ENCODE measurements at regions not wholly inside any gene's neighbourhood (a gene's known extent, or its start where the extent isn't known, plus 50 kb on each side); places are given as distances from the start of the nearest gene placed in this dataset.

- Histone ChIP-seq H3K9ac (ENCODE audit: low read length) (no peak overlapping the region), H3K4me3 (ENCODE audit: low read length) (no peak overlapping the region), H3K27me3 (ENCODE audit: control insufficient read depth, insufficient read depth, low read length) (no peaks in the 10 kb centered on the region), H3K36me3 (ENCODE audit: control insufficient read depth, insufficient read depth, low read length) (no peaks in the 10 kb centered on the region), H3K4me1 (ENCODE audit: control insufficient read depth, insufficient read depth, low read length) (no peaks in the 10 kb centered on the region), H3K9me3 (ENCODE audit: control insufficient read depth, low read length) (no peaks in the 10 kb centered on the region)
Observed at GRCh38 chr2:217163987-217164386, 304.1 kb upstream of the TNP1 start.

GRCh38 chr2:217162533-217162932 lies 302.7 kb upstream of the TNP1 start:
- Histone ChIP-seq H3K36me3 (ENCODE audit: control insufficient read depth, insufficient read depth, low read length) (no peaks in the 10 kb centered on the region), H3K9ac (ENCODE audit: low read length) (no peak overlapping the region), H3K4me1 (ENCODE audit: control insufficient read depth, insufficient read depth, low read length) (no peaks in the 10 kb centered on the region), H3K9me3 (ENCODE audit: control insufficient read depth, low read length) (no peaks in the 10 kb centered on the region), H3K4me3 (ENCODE audit: low read length) (no peak overlapping the region), H3K27me3 (ENCODE audit: control insufficient read depth, insufficient read depth, low read length) (no peaks in the 10 kb centered on the region)

- Histone ChIP-seq H3K9ac (ENCODE audit: low read length) (no peak overlapping the region), H3K36me3 (ENCODE audit: control insufficient read depth, insufficient read depth, low read length) (no peaks in the 10 kb centered on the region), H3K27me3 (ENCODE audit: control insufficient read depth, insufficient read depth, low read length) (no peaks in the 10 kb centered on the region), H3K4me3 (ENCODE audit: low read length) (no peak overlapping the region), H3K4me1 (ENCODE audit: control insufficient read depth, insufficient read depth, low read length) (no peaks in the 10 kb centered on the region), H3K9me3 (ENCODE audit: control insufficient read depth, low read length) (no peaks in the 10 kb centered on the region)
Observed at GRCh38 chr2:217160978-217161973, 301.4 kb upstream of the TNP1 start.

- H3K4me3 ChIP-seq (ENCODE audit: low read length) = no peak overlapping the region
- no peak overlapping the region for H3K9ac ChIP-seq (ENCODE audit: low read length)
- no peaks in the 10 kb centered on the region for H3K36me3 ChIP-seq (ENCODE audit: control insufficient read depth, insufficient read depth, low read length)
- H3K27me3 ChIP-seq (ENCODE audit: control insufficient read depth, insufficient read depth, low read length) = no peaks in the 10 kb centered on the region
- H3K4me1 ChIP-seq (ENCODE audit: control insufficient read depth, insufficient read depth, low read length) = no peaks in the 10 kb centered on the region
- no peaks in the 10 kb centered on the region for H3K9me3 ChIP-seq (ENCODE audit: control insufficient read depth, low read length)
Observed at GRCh38 chr2:217160103-217160743, 300.4 kb upstream of the TNP1 start.

- Histone ChIP-seq H3K4me3 (ENCODE audit: low read length) (no peak overlapping the region), H3K27me3 (ENCODE audit: control insufficient read depth, insufficient read depth, low read length) (no peaks in the 10 kb centered on the region), H3K9ac (ENCODE audit: low read length) (no peak overlapping the region), H3K36me3 (ENCODE audit: control insufficient read depth, insufficient read depth, low read length) (no peaks in the 10 kb centered on the region), H3K9me3 (ENCODE audit: control insufficient read depth, low read length) (no peaks in the 10 kb centered on the region), H3K4me1 (ENCODE audit: control insufficient read depth, insufficient read depth, low read length) (no peaks in the 10 kb centered on the region)
Observed at GRCh38 chr2:217158928-217159327, 299.1 kb upstream of the TNP1 start.

GRCh38 chr2:217157581-217157980 lies 297.7 kb upstream of the TNP1 start:
- Histone ChIP-seq H3K27me3 (ENCODE audit: control insufficient read depth, insufficient read depth, low read length) (no peaks in the 10 kb centered on the region), H3K36me3 (ENCODE audit: control insufficient read depth, insufficient read depth, low read length) (no peaks in the 10 kb centered on the region), H3K9ac (ENCODE audit: low read length) (no peak overlapping the region)

GRCh38 chr2:217156801-217157200 lies 296.9 kb upstream of the TNP1 start:
- Histone ChIP-seq H3K36me3 (ENCODE audit: control insufficient read depth, insufficient read depth, low read length) (no peaks in the 10 kb centered on the region), H3K27me3 (ENCODE audit: control insufficient read depth, insufficient read depth, low read length) (no peaks in the 10 kb centered on the region), H3K9me3 (ENCODE audit: control insufficient read depth, low read length) (no peaks in the 10 kb centered on the region), H3K4me1 (ENCODE audit: control insufficient read depth, insufficient read depth, low read length) (no peaks in the 10 kb centered on the region), H3K9ac (ENCODE audit: low read length) (no peak overlapping the region), H3K4me3 (ENCODE audit: low read length) (no peak overlapping the region)

More at GRCh38 chr2:217157581-217157980, 297.7 kb upstream of the TNP1 start:
- no peaks in the 10 kb centered on the region for H3K9me3 ChIP-seq (ENCODE audit: control insufficient read depth, low read length)
- H3K4me1 ChIP-seq (ENCODE audit: control insufficient read depth, insufficient read depth, low read length) = no peaks in the 10 kb centered on the region
- no peak overlapping the region for H3K4me3 ChIP-seq (ENCODE audit: low read length)

- Histone ChIP-seq H3K4me3 (ENCODE audit: low read length) (no peak overlapping the region), H3K36me3 (ENCODE audit: control insufficient read depth, insufficient read depth, low read length) (no peaks in the 10 kb centered on the region), H3K9me3 (ENCODE audit: control insufficient read depth, low read length) (no peaks in the 10 kb centered on the region), H3K27me3 (ENCODE audit: control insufficient read depth, insufficient read depth, low read length) (no peaks in the 10 kb centered on the region), H3K4me1 (ENCODE audit: control insufficient read depth, insufficient read depth, low read length) (no peaks in the 10 kb centered on the region), H3K9ac (ENCODE audit: low read length) (no peak overlapping the region)
Observed at GRCh38 chr2:217154923-217155322, 295.1 kb upstream of the TNP1 start.

GRCh38 chr2:217153510-217153909 lies 293.6 kb upstream of the TNP1 start:
- Histone ChIP-seq H3K9ac (ENCODE audit: low read length) (no peak overlapping the region), H3K27me3 (ENCODE audit: control insufficient read depth, insufficient read depth, low read length) (no peaks in the 10 kb centered on the region), H3K4me1 (ENCODE audit: control insufficient read depth, insufficient read depth, low read length) (no peaks in the 10 kb centered on the region), H3K9me3 (ENCODE audit: control insufficient read depth, low read length) (no peaks in the 10 kb centered on the region), H3K4me3 (ENCODE audit: low read length) (no peak overlapping the region), H3K36me3 (ENCODE audit: control insufficient read depth, insufficient read depth, low read length) (no peaks in the 10 kb centered on the region)

GRCh38 chr2:217152831-217153230 lies 293.0 kb upstream of the TNP1 start:
- Histone ChIP-seq H3K4me1 (ENCODE audit: control insufficient read depth, insufficient read depth, low read length) (no peaks in the 10 kb centered on the region), H3K36me3 (ENCODE audit: control insufficient read depth, insufficient read depth, low read length) (no peaks in the 10 kb centered on the region), H3K9me3 (ENCODE audit: control insufficient read depth, low read length) (no peaks in the 10 kb centered on the region), H3K27me3 (ENCODE audit: control insufficient read depth, insufficient read depth, low read length) (no peaks in the 10 kb centered on the region), H3K4me3 (ENCODE audit: low read length) (no peak overlapping the region), H3K9ac (ENCODE audit: low read length) (no peak overlapping the region)

GRCh38 chr2:217151509-217152206 lies 291.8 kb upstream of the TNP1 start:
- no peaks in the 10 kb centered on the region for H3K36me3 ChIP-seq (ENCODE audit: control insufficient read depth, insufficient read depth, low read length)
- H3K4me3 ChIP-seq (ENCODE audit: low read length) = no peak overlapping the region
- H3K27me3 ChIP-seq (ENCODE audit: control insufficient read depth, insufficient read depth, low read length) = no peaks in the 10 kb centered on the region
- H3K4me1 ChIP-seq (ENCODE audit: control insufficient read depth, insufficient read depth, low read length) = no peaks in the 10 kb centered on the region
- no peak overlapping the region for H3K9ac ChIP-seq (ENCODE audit: low read length)
- H3K9me3 ChIP-seq (ENCODE audit: control insufficient read depth, low read length) = no peaks in the 10 kb centered on the region

- no peaks in the 10 kb centered on the region for H3K36me3 ChIP-seq (ENCODE audit: control insufficient read depth, insufficient read depth, low read length)
- no peaks in the 10 kb centered on the region for H3K9me3 ChIP-seq (ENCODE audit: control insufficient read depth, low read length)
- H3K27me3 ChIP-seq (ENCODE audit: control insufficient read depth, insufficient read depth, low read length) = no peaks in the 10 kb centered on the region
- no peak overlapping the region for H3K9ac ChIP-seq (ENCODE audit: low read length)
- H3K4me3 ChIP-seq (ENCODE audit: low read length) = no peak overlapping the region
- no peaks in the 10 kb centered on the region for H3K4me1 ChIP-seq (ENCODE audit: control insufficient read depth, insufficient read depth, low read length)
Observed at GRCh38 chr2:217150236-217150635, 290.4 kb upstream of the TNP1 start.
